ENCODE measurements at regions not wholly inside any gene's neighbourhood (a gene's known extent, or its start where the extent isn't known, plus 50 kb on each side); places are given as distances from the start of the nearest gene placed in this dataset.

- no peak for DNase-seq
- no peak overlapping the region for H3K27ac Mint-ChIP-seq (ENCODE audit: unreplicated experiment)
- no peaks in the 10 kb centered on the region for H3K4me1 Mint-ChIP-seq (ENCODE audit: low read depth, unreplicated experiment)
- no peak overlapping the region for H3K4me3 Mint-ChIP-seq (ENCODE audit: unreplicated experiment)
- no peaks in the 10 kb centered on the region for H3K36me3 Mint-ChIP-seq (ENCODE audit: unreplicated experiment)
- H3K27me3 Mint-ChIP-seq (ENCODE audit: unreplicated experiment): no peaks in the 10 kb centered on the region
- TF ChIP-seq, protein P1, sequence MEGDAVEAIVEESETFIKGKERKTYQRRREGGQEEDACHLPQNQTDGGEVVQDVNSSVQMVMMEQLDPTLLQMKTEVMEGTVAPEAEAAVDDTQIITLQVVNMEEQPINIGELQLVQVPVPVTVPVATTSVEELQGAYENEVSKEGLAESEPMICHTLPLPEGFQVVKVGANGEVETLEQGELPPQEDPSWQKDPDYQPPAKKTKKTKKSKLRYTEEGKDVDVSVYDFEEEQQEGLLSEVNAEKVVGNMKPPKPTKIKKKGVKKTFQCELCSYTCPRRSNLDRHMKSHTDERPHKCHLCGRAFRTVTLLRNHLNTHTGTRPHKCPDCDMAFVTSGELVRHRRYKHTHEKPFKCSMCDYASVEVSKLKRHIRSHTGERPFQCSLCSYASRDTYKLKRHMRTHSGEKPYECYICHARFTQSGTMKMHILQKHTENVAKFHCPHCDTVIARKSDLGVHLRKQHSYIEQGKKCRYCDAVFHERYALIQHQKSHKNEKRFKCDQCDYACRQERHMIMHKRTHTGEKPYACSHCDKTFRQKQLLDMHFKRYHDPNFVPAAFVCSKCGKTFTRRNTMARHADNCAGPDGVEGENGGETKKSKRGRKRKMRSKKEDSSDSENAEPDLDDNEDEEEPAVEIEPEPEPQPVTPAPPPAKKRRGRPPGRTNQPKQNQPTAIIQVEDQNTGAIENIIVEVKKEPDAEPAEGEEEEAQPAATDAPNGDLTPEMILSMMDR (IDR thresholded peaks at IDR 0.05; ENCODE audit: partially characterized antibody, unreplicated experiment): no peak
- no peaks in the 10 kb centered on the region for H3K9me3 Mint-ChIP-seq (ENCODE audit: unreplicated experiment)
Observed at GRCh38 chr3:63061449-63061848, 186.2 kb upstream of the CADPS start.

GRCh38 chr3:63064209-63064755 is 189.1 kb upstream of the CADPS start:
- no peaks in the 10 kb centered on the region for H3K4me1 Mint-ChIP-seq (ENCODE audit: low read depth, unreplicated experiment)
- H3K4me3 Mint-ChIP-seq (ENCODE audit: unreplicated experiment): no peak overlapping the region
- H3K36me3 Mint-ChIP-seq (ENCODE audit: unreplicated experiment): no peaks in the 10 kb centered on the region
- no peaks in the 10 kb centered on the region for H3K27me3 Mint-ChIP-seq (ENCODE audit: unreplicated experiment)
- H3K27ac Mint-ChIP-seq (ENCODE audit: unreplicated experiment): no peak overlapping the region
- no peaks in the 10 kb centered on the region for H3K9me3 Mint-ChIP-seq (ENCODE audit: unreplicated experiment)
- TF ChIP-seq, protein P1 (IDR thresholded peaks at IDR 0.05; ENCODE audit: partially characterized antibody, unreplicated experiment): no peak
- no peak for DNase-seq

DNA sequence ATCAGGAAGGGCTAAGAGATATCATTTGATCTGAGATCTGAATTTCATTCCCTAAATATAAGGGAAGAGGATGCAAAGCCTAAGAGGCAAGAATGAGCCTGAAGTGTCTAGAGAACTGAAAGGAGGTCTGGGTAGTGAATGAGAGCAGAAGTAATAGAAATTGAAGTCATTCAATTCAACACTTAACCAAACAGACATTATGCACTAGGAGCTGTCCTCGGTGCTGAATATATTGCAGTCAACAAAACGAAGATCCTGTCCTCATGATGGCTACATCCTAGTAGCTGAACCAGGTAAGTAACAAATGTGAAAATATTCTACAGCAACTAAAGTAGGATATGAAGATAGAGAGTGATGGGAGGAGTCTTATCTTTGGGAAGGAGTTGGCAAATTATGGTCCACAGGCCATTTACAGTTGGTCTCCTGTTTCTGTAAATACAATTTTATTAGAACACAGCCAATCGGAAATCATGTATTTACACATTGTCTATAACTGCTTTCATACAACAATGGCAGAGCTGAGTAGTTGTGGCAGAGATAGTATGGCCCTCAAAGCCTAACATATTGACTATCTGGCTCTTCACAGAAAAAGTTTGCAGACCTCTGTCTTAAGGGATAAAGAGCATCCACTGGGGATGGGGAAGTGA is 192.9 kb upstream of the CADPS start:
- Mint-ChIP-seq H3K9me3 (ENCODE audit: unreplicated experiment) (no peaks in the 10 kb centered on the region), H3K4me1 (ENCODE audit: low read depth, unreplicated experiment) (no peaks in the 10 kb centered on the region), H3K27ac (ENCODE audit: unreplicated experiment) (no peak overlapping the region), H3K27me3 (ENCODE audit: unreplicated experiment) (no peaks in the 10 kb centered on the region), H3K36me3 (ENCODE audit: unreplicated experiment) (no peaks in the 10 kb centered on the region), H3K4me3 (ENCODE audit: unreplicated experiment) (no peak overlapping the region)
- TF ChIP-seq, protein P1 (IDR thresholded peaks at IDR 0.05; ENCODE audit: partially characterized antibody, unreplicated experiment): no peak
- DNase-seq: no peak

DNA sequence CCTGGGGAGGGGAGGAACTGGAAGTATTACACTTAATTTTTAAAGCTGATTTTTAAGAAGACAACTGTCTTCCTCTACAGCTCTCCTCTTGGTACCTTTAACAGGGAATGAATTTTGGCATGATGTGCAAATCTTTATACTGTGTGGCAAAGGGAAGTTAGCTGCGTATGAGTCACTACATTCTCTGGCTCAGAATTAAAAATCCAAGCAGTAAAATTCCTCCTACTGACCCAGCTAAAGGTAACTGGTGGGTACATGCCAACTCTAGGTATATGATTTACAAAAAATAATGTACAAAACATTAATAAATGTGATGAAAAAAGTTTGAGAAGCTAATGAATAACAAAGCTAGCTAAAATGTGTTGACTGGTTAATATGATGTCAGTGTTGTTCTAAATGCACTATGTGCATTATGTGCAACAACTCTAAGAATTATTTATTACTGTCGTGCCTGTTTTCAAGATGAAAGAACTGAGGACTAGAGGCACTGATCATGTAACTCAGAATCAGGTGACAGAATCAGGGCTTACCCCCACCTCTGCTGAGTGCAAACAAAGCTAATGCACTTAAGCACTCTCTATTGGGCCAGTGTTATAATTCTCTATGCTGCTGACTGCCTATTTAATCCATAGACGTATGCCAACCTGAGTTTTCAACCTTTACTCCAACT is 194.7 kb upstream of the CADPS start:
- TF ChIP-seq, protein P1 (IDR thresholded peaks at IDR 0.05; ENCODE audit: partially characterized antibody, unreplicated experiment): no peak
- H3K4me1 Mint-ChIP-seq (ENCODE audit: low read depth, unreplicated experiment): no peaks in the 10 kb centered on the region
- no peaks in the 10 kb centered on the region for H3K9me3 Mint-ChIP-seq (ENCODE audit: unreplicated experiment)
- no peaks in the 10 kb centered on the region for H3K27me3 Mint-ChIP-seq (ENCODE audit: unreplicated experiment)
- DNase-seq: no peak
- H3K4me3 Mint-ChIP-seq (ENCODE audit: unreplicated experiment): no peak overlapping the region
- no peaks in the 10 kb centered on the region for H3K36me3 Mint-ChIP-seq (ENCODE audit: unreplicated experiment)
- no peak overlapping the region for H3K27ac Mint-ChIP-seq (ENCODE audit: unreplicated experiment)

GRCh38 chr3:63070476-63070810 is 195.2 kb upstream of the CADPS start:
- H3K27me3 Mint-ChIP-seq (ENCODE audit: unreplicated experiment): no peaks in the 10 kb centered on the region
- H3K9me3 Mint-ChIP-seq (ENCODE audit: unreplicated experiment): no peaks in the 10 kb centered on the region
- no peak overlapping the region for H3K27ac Mint-ChIP-seq (ENCODE audit: unreplicated experiment)
- no peak for DNase-seq
- no peaks in the 10 kb centered on the region for H3K36me3 Mint-ChIP-seq (ENCODE audit: unreplicated experiment)
- H3K4me1 Mint-ChIP-seq (ENCODE audit: low read depth, unreplicated experiment): no peaks in the 10 kb centered on the region
- TF ChIP-seq, protein P1 (IDR thresholded peaks at IDR 0.05; ENCODE audit: partially characterized antibody, unreplicated experiment): no peak
- H3K4me3 Mint-ChIP-seq (ENCODE audit: unreplicated experiment): no peak overlapping the region

Data from glutamatergic neuron (in vitro differentiated cells).